Activated gamma-delta T cell treated with Interleukin-2 at 50 U/mL for 16 hours (primary cell): ENCODE measurements at regions not wholly inside any gene's neighbourhood (a gene's known extent, or its start where the extent isn't known, plus 50 kb on each side); places are given as distances from the start of the nearest gene placed in this dataset.
"Not testable (repeated sequence)": the region's sequence is repeated elsewhere in the genome, so short reads cannot be mapped to it uniquely, and the experiment has no call there.

Experiments
- DNase-seq: peaks from one replicate; pipeline ENCODE4 v3.0.0-alpha.2; 2020

GRCh38 chr13:74770361-74770760 lies 636.2 kb upstream of the KLF12 start:
- no peak for DNase-seq

DNA sequence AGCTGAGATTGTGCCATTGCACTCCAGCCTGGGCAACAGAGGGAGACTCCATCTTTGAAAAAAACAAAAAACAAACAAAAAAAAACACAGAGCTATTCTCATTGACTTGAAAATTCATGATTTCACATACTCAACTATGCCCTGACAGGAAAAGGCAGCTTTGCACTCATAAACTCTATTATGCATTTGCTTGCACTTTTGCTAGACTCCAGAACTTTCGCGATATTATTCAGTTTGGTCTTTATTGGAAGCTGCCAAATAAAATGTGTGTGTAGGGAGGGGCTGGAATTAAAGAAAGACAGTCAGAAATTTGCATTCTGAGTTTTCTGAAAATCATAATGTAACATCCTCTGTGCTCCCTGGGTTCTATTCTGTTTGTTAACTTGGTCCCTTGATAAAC lies 635.1 kb upstream of the KLF12 start:
- DNase-seq: no peak

- no peak for DNase-seq
These were observed 634.4 kb upstream of the KLF12 start for GRCh38 chr13:74768521-74769085.

DNA sequence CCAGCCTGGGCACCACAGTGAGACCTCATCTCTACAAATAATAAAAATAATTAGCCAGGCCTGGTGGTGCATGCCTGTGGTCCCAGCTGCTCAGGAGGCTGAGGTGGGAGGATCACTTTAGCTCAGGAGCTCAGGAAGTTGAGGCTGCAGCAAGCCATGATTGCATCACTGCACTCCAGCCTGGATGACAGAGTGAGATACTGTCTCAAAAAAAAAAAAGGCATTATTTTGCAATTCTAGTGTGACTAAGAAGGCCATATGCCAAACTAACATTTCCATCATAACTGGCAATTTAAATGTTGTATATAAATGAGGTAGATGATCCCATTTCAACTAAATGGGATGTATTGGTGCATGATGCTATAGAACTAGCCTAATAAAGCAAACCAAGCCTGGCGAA lies 632.8 kb upstream of the KLF12 start:
- no peak for DNase-seq

GRCh38 chr13:74765955-74766354 lies 631.8 kb upstream of the KLF12 start:
- DNase-seq: no peak

- no peak for DNase-seq
These were observed 627.9 kb upstream of the KLF12 start for GRCh38 chr13:74761801-74762757.

- DNase-seq: no peak
These were observed 624.0 kb upstream of the KLF12 start for GRCh38 chr13:74758188-74758587.

GRCh38 chr13:74755065-74755464 lies 620.9 kb upstream of the KLF12 start:
- DNase-seq: no peak

DNA sequence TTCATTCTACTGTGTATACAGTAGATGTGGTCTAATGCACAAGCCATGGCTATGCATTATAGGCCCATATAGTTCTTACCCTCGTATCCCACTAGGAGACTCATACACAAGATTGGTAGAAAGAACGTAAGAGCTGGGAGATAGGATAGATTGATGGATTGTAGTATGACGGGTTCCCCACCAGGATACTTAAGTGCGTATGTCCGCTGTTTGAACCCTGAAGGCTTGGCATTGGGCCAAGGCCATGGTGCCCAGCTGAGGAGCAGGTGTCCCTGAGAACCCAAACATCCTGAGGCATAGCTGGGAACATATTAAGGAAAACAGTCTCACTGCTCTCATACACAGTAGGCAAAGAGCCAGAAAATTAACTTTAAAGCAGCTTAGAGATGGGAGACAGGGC lies 617.5 kb upstream of the KLF12 start:
- DNase-seq: no peak

DNA sequence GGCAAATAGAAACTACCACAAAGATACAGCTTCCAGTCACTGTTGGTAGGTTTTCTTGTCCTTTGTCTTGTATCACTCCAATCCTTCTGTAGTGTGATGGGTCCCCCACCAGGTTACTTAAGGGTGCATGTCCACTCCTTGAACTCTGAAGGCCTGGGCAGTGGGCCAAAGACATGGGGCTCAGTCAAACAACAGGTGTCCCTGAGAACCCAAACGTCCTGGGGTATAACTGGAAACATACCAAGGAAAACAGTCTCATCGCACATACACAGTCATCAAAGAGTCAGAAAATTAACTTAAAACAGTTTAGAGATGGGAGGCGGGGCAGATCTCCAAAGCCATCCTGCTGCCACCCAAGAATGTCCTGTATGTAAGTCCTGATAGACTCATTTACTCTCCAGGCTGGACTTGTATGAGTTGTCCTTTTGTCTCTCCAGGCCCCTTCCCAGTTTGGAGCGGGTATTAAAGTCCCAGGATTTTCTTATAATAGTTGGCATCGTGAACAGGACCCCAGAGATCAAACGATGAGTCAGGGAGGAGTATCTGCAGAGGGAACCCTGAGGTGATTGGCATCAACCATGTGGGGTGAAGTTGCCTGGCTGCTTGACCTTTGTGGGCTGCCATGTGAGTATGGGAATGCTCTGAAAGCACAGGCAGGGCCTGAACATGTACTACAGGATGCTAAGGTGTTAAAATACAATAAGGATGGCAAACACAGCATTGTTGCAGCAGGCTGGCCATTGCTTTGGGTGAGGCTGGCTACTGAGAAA lies 613.2 kb upstream of the KLF12 start:
- DNase-seq: no peak

DNA sequence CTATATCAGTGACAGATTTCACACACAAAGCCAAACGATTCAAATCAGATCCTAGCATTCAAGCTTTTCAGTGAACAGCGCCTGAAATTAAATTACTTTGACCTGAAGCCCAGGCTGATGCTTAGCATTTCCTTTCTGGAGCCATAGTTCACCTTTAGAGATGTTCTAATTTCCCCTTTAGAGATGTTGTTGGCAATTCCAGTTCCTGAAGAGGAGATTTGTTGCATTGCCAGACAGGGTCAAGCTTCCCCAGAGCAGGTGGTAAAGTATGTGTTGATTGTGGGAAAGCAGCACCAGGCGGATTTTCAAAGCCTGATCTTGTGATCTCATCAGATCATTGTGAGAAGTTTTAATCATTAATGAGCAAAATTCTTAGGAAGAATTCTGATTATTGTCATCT lies 609.8 kb upstream of the KLF12 start:
- DNase-seq: no peak

DNA sequence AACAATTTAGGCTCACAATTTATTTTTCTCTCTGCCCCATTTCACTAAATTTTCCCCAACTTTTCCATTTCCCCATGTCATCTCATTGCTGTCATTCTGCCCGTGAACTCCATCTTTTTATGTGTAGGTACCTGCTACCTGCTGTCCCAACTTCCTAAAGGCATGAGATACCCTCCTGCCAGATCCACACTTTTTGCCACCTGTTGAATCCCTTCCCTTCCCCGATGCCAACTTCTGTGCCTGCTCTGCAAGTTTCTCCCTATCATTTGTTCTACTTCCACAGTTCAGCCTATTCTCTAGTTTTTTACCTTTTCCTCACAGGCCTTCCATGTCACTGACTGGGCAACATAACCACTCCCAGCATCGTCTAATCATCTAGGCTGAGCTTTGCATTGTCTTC lies 607.5 kb upstream of the KLF12 start:
- no peak for DNase-seq

GRCh38 chr13:74732736-74733385 lies 598.7 kb upstream of the KLF12 start:
- no peak for DNase-seq

DNA sequence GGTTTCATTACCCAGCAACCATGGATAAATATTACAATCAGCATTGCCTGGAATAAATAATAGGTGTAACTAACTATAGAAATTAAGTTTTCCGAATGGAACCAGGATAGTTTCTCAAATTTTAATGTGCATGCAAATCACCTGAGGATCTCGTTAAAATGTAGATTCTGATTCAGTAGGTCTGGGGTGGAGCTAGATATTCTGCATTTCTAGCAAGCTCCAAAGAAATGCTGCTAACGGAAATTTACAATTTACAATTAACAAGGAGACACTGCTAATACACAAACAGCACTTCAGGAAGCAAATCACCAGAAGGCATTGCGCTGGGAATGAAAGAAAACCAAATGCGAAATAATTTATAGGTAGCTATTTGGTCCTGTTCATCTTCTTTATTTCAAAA lies 597.5 kb upstream of the KLF12 start:
- DNase-seq: no peak

GRCh38 chr13:74730556-74731331 lies 596.5 kb upstream of the KLF12 start:
- no peak for DNase-seq

DNA sequence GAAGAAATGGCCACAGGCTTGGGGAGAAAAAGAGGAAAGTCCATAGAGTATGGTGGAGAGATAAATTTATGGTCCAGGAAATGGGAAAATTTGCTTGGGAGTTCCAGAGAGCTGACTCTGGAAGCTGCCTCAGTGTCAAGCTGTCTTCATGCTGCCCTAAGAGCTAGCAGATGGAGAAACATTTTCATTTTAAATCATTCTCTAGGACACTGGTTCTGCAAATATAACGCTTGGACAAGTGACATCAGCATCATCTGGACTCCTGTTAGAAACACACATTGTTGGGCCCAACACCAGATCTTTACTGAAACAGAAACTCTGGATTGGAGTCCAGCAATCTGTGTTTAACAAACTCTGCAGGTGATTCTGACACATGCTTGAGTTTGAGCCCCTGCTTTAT lies 592.0 kb upstream of the KLF12 start:
- DNase-seq: no peak

GRCh38 chr13:74718232-74718842 lies 584.1 kb upstream of the KLF12 start:
- not testable (repeated sequence) for DNase-seq

DNA sequence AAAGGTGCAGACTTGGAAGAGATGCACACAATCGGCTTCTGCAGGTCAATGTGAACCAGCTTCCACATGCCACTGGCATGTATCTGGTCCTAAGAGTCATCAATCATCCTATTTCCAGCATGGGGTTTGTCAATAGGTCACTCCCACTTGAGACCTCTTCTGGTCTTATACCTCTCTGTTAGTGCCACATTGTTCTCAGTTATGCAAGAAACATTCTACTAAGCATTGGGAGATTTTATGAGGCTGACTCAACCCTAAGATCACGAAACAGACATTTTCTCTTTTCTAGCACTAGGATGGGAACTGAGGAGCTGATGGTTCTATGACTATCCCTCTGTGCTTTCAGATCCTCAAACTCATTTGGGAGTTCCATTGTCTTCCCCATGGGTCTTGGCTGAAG lies 581.5 kb upstream of the KLF12 start:
- DNase-seq: no peak

DNA sequence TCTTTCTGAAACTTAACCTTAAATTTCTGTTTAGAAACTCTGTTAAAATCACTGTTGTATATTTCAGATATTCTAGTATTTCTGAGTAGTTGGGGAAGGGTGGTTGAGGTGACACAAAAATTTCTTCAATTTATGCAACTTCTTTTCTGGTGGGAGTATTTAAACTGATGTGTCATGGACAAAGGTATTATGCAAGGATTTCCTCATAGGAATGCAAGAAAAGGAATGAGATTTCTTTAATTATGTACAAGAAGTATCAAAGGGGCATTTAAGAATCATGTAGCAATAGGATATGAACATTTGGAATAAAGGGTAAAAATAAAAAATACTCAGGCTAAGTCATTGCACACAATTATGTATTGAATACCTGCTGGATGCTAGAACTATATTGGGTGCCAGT lies 575.8 kb upstream of the KLF12 start:
- DNase-seq: no peak

DNA sequence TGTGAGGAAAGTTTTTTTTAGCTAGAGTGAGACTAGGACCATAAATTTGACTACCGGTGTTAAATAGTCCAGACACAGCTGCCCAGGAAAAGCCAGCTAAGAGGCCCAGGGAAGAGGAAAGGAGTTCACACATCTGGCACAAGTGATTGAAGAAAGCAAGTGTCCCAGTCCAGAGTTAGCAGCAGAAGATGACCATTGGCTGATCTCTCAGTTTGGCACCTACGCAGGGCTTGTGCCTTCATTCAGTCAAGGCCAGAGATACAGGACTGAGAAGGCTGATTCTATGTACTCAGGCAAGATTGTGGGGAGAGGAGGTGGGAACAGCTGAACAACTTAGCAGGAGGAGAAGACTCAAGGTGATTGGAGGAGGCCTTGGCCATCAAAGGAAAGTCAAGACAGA lies 575.0 kb upstream of the KLF12 start:
- no peak for DNase-seq

DNA sequence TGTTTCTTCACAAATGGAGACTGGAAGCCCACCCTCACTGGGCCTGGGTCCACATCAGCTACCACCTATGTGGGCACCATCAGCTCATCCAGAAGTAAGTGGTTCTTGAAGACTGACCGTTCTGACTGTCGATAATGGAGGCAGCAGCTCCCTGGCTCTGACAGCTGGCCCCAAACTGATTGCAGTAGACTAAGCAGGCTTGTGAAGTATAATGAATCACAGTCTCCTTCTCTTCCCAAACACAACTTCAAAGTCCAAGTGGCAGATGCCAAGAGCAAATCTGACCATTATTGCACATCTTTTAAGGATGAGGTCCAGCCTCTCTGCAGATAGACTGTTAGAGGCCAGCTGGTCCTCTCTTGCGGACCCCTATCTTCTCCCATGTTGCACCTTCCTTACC lies 574.4 kb upstream of the KLF12 start:
- DNase-seq: no peak

DNA sequence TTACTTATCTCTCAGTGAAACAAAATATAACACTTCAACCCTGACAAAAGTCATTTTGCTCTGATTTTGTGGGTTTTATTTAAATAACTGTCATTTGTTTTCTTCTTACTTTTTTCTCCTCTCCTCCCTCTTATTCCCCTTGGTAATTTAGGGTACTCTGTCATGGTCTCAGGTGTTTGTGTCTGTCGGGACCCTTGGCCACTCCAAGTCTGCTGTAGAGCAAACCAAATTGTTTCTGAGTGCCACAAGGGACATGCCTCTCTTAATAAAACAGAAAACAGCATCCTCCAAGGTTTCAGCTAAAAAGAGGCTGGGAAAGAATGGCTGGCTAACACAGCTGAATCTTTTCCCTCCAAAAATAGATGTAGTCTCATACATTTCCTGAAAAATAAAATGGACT lies 573.1 kb upstream of the KLF12 start:
- no peak for DNase-seq
